A549 (cell line): ENCODE measurements at regions not wholly inside any gene's neighbourhood (a gene's known extent, or its start where the extent isn't known, plus 50 kb on each side); places are given as distances from the start of the nearest gene placed in this dataset.

Experiments used
- ATAC-seq, 2 experiments: fragments of 200-7000 bp in 1 of 2; fragments of >200 bp in 1 of 2; cut with Nextera tagmentation in 1 of 2; cut with Tn5 transposase in 1 of 2; 3 replicates each; pipeline versions ENCODE4 v1.8.0 to v1.9.1; 2018 to 2020; ENCODE audit warnings: mild to moderate bottlenecking in 1 of 2, moderate library complexity in 1 of 2
- CTCF ChIA-PET: fragments of 300-600 bp; sonication (Branson Sonifier 250); formaldehyde crosslinking; extraction: SDS; loops from one replicate; lab custom pipeline; 2021; ENCODE audit warnings: antibody characterized with exemption, inconsistent platforms; lab: Yijun Ruan, JAX
- POLR2A ChIA-PET: fragments of 350-600 bp; formaldehyde crosslinking; extraction: SDS; loops from one replicate; lab custom pipeline; 2021; ENCODE audit warnings: antibody characterized with exemption, inconsistent platforms; lab: Yijun Ruan, JAX
- DNase-seq, 2 experiments: peaks; one replicate each; pipeline versions ENCODE4 v3.0.0 to v3.0.0-alpha.2; 2011 to 2016; ENCODE audit warnings: low read depth in 1 of 2, low spot score in 1 of 2
- FAIRE-seq: peaks from 2 replicates; lab custom pipeline; 2011; peaks lifted over from hg19 to GRCh38; lab: Jason Lieb, UNC
- H3K27ac ChIP-seq, 2 experiments: fragments of >200 bp; sonication (Bioruptor Twin); formaldehyde crosslinking; 3 replicates each; pipeline ENCODE4 v1.5.1; 2016 to 2017
- H3K4me1 ChIP-seq: fragments of >200 bp; sonication (Bioruptor Twin); formaldehyde crosslinking; 3 replicates; pipeline ENCODE4 v1.6.1; 2016
- H3K4me2 ChIP-seq: fragments of >200 bp; sonication (Bioruptor Twin); formaldehyde crosslinking; 3 replicates; pipeline ENCODE4 v1.6.1; 2016
- H3K4me3 ChIP-seq: fragments of >200 bp; sonication (Bioruptor Twin); formaldehyde crosslinking; 3 replicates; pipeline ENCODE4 v1.5.1; 2016
- H3K9me3 ChIP-seq: fragments of >200 bp; sonication (Bioruptor Twin); formaldehyde crosslinking; 3 replicates; pipeline ENCODE4 v1.6.1; 2016
- BCL3 ChIP-seq: fragments of >200 bp; sonication (Bioruptor Twin); formaldehyde crosslinking; IDR thresholded peaks from 3 replicates; pipeline ENCODE4 v1.6.1; 2016
- BHLHE40 ChIP-seq: IDR thresholded peaks from 2 replicates; pipeline ENCODE4 v1.6.1; 2012; ENCODE audit warnings: low read depth, low read length, inconsistent platforms
- CBX2 ChIP-seq: fragments of 200-600 bp; sonication (generic); IDR thresholded peaks from 2 replicates; pipeline ENCODE4 v1.6.1; 2016; ENCODE audit warnings: low read depth, mild to moderate bottlenecking, borderline replicate concordance
- CHD2 ChIP-seq: fragments of 150-350 bp; IDR thresholded peaks from 2 replicates; pipeline ENCODE4 v1.6.1; 2014; ENCODE audit warnings: low read length; ENCODE audit not compliant: partially characterized antibody
- CTCF ChIP-seq: fragments of >200 bp; sonication (Bioruptor Twin); formaldehyde crosslinking; IDR thresholded peaks from 3 replicates; pipeline ENCODE4 v1.5.1; 2016
- FOXS1 ChIP-seq: fragments of 250-450 bp; sonication (Bioruptor Pico); IDR thresholded peaks from 2 replicates; pipeline ENCODE4 v1.5.0; 2020; ENCODE audit warnings: mild to moderate bottlenecking, moderate library complexity
- GATA3 ChIP-seq: IDR thresholded peaks from 2 replicates; pipeline ENCODE4 v1.6.1; 2012; ENCODE audit warnings: borderline replicate concordance
- HEYL ChIP-seq: fragments of 250-450 bp; sonication (Bioruptor Pico); IDR thresholded peaks from 2 replicates; pipeline ENCODE4 v1.8.0; 2021; ENCODE audit warnings: mild to moderate bottlenecking, moderate library complexity
- HOXA7 ChIP-seq: fragments of 250-450 bp; sonication (Bioruptor Pico); IDR thresholded peaks from 2 replicates; pipeline ENCODE4 v1.5.0; 2020; ENCODE audit warnings: mild to moderate bottlenecking, moderate library complexity
- JUN ChIP-seq, 2 experiments: fragments of >200 bp; sonication (Bioruptor Twin); formaldehyde crosslinking; IDR thresholded peaks; 2 replicates in 1 of 2; 3 replicates in 1 of 2; pipeline ENCODE4 v1.6.1; 2016 to 2017
- KDM1A ChIP-seq: fragments of 200-600 bp; sonication (generic); IDR thresholded peaks from 2 replicates; pipeline ENCODE4 v1.6.1; 2016; ENCODE audit warnings: low read depth, mild to moderate bottlenecking
- MAZ ChIP-seq: fragments of 150-350 bp; IDR thresholded peaks from 2 replicates; pipeline ENCODE4 v1.6.1; 2014; ENCODE audit warnings: antibody characterized with exemption, low read depth, low read length, borderline replicate concordance
- NFE2L2 ChIP-seq: fragments of 150-350 bp; conservative IDR thresholded peaks from 2 replicates; pipeline ENCODE4 v1.6.1; 2014; ENCODE audit warnings: low read length
- NR3C1 ChIP-seq: fragments of >200 bp; sonication (Bioruptor Twin); formaldehyde crosslinking; IDR thresholded peaks from 3 replicates; pipeline ENCODE4 v1.6.1; 2017
- PHF8 ChIP-seq: fragments of 200-600 bp; sonication (generic); IDR thresholded peaks from 2 replicates; pipeline ENCODE4 v1.6.1; 2016; ENCODE audit warnings: low read depth, mild to moderate bottlenecking, antibody characterized with exemption, moderate library complexity, borderline replicate concordance
- RAD21 ChIP-seq, 2 experiments: fragments of >200 bp in 1 of 2; sonication (Bioruptor Twin) in 1 of 2; formaldehyde crosslinking in 1 of 2; IDR thresholded peaks in 1 of 2; conservative IDR thresholded peaks in 1 of 2; 2 replicates in 1 of 2; 3 replicates in 1 of 2; pipeline ENCODE4 v1.6.1; 2012 to 2018; ENCODE audit warnings: inconsistent platforms in 1 of 2
- RARB ChIP-seq: fragments of 250-450 bp; sonication (Bioruptor Pico); IDR thresholded peaks from 2 replicates; pipeline ENCODE4 v1.8.0; 2021; ENCODE audit warnings: mild to moderate bottlenecking, moderate library complexity
- SMC3 ChIP-seq: fragments of >200 bp; sonication (Bioruptor Twin); formaldehyde crosslinking; IDR thresholded peaks from 3 replicates; pipeline ENCODE4 v1.6.1; 2018; ENCODE audit warnings: inconsistent platforms
- TFCP2L1 ChIP-seq: fragments of 250-450 bp; sonication (Bioruptor Pico); IDR thresholded peaks from 2 replicates; pipeline ENCODE4 v1.5.0; 2021; ENCODE audit warnings: mild to moderate bottlenecking
- ZC3H11A ChIP-seq: fragments of 450-650 bp; IDR thresholded peaks from 2 replicates; pipeline ENCODE4 v1.6.1; 2014; ENCODE audit warnings: antibody characterized with exemption, mild to moderate bottlenecking
- WGBS: methylation state at CpG from one replicate; pipeline ENCODE4 v1.1.6; 2017; ENCODE audit errors: missing lambda C conversion rate; 5-methylcytosine and 5-hydroxymethylcytosine counted together
- TF ChIP-seq, protein P1 (sequence below): fragments of 200-600 bp; sonication (generic); IDR thresholded peaks from 2 replicates; pipeline ENCODE4 v1.6.1; 2016; ENCODE audit warnings: antibody characterized with exemption, mild to moderate bottlenecking, moderate library complexity

DNA sequence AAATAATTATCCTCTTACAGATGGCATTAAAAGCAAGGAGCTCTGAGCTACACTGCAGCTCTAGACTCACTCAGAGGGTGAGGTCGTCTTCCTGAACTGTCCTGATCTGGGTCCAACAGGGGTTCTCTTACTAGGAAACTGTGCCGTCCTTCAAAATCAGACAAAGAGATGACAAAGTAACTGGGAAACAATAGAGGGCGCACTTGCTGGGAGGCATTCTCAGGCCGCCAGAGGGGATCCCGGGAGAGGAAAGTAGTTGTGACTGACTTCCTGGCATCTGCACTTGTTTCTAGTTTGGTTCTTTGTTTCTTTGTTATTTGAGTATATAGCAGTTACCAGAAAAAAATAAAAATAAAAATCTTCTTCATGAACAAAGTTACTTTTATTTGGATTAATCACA lies 142.9 kb upstream of the MSX2 start:
- peaks cover 5% of the 10 kb centered on the region; the same call in 1 of the 3 replicates for H3K9me3 ChIP-seq
- H3K27ac ChIP-seq = no peak overlapping the region
- ATAC-seq = peak; percentile 62 to 78; a peak in 3 of 6 replicates
- H3K4me2 ChIP-seq = no peak overlapping the region
- FAIRE-seq = no peak
- ChIA-PET POLR2A (no interaction called here), CTCF (interaction anchor here (0.9 to 2.6 kb wide), 7 partner anchors 10 to 162 kb away, joined by 3 to 10 read pairs (median 3); no protein-coding TSS in a partner anchor)
- TF ChIP-seq CTCF (peak; percentile 48), RAD21 (conservative IDR thresholded peaks at IDR 0.05 in 1 of 2, IDR thresholded peaks at IDR 0.05 in 1 of 2) (peak; percentile 30 to 51; a peak in 4 of 5 replicates), BCL3 (no peak), CBX2 (no peak), PHF8 (no peak), FOXS1 (CRISPR knock-in tag) (no peak), HOXA7 (no peak), TFCP2L1 (CRISPR knock-in tag) (no peak), BHLHE40 (no peak), HEYL (CRISPR knock-in tag) (no peak), KDM1A (no peak), SMC3 (peak; percentile 32; the same call in 2 of the 3 replicates), GATA3 (no peak)
- no peaks in the 10 kb centered on the region for H3K4me1 ChIP-seq
- DNase-seq = peak; percentile 40 to 51
- 26% methylated on average over 5 of the region's 5 CpGs for WGBS
- H3K4me3 ChIP-seq = no peak overlapping the region

DNA sequence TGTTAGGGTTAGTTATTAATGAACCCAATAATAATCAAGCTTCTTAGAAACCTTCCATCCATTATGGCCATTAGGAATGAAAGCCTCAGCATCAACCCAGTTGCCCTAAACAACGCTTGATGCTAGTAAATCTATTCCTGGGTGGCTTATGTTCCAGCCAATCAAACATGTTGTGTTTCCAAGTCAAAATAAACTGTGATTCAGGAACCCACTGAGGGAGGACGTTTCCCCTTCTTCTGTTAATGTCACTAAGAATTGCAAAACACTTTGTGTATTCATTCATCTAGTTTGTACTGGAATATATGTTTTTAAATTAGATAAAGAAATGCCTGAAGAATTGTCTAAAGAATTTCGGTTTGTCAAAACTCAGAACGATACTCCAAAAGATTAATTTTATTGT lies 142.5 kb upstream of the MSX2 start:
- DNase-seq = no peak
- WGBS = 60% methylated on average over 4 of the region's 4 CpGs
- Histone ChIP-seq H3K4me3 (no peak overlapping the region), H3K9me3 (peaks cover 5% of the 10 kb centered on the region; the same call in 1 of the 3 replicates), H3K4me2 (no peak overlapping the region), H3K27ac (no peak overlapping the region), H3K4me1 (no peaks in the 10 kb centered on the region)
- no peak for FAIRE-seq
- ATAC-seq = no peak
- TF ChIP-seq, protein P1, sequence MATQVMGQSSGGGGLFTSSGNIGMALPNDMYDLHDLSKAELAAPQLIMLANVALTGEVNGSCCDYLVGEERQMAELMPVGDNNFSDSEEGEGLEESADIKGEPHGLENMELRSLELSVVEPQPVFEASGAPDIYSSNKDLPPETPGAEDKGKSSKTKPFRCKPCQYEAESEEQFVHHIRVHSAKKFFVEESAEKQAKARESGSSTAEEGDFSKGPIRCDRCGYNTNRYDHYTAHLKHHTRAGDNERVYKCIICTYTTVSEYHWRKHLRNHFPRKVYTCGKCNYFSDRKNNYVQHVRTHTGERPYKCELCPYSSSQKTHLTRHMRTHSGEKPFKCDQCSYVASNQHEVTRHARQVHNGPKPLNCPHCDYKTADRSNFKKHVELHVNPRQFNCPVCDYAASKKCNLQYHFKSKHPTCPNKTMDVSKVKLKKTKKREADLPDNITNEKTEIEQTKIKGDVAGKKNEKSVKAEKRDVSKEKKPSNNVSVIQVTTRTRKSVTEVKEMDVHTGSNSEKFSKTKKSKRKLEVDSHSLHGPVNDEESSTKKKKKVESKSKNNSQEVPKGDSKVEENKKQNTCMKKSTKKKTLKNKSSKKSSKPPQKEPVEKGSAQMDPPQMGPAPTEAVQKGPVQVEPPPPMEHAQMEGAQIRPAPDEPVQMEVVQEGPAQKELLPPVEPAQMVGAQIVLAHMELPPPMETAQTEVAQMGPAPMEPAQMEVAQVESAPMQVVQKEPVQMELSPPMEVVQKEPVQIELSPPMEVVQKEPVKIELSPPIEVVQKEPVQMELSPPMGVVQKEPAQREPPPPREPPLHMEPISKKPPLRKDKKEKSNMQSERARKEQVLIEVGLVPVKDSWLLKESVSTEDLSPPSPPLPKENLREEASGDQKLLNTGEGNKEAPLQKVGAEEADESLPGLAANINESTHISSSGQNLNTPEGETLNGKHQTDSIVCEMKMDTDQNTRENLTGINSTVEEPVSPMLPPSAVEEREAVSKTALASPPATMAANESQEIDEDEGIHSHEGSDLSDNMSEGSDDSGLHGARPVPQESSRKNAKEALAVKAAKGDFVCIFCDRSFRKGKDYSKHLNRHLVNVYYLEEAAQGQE = no peak
- TF ChIP-seq ZC3H11A = no peak
- no peak for TF ChIP-seq RARB (CRISPR knock-in tag)
- no peak for TF ChIP-seq NFE2L2
- TF ChIP-seq MAZ = no peak
- no peak for TF ChIP-seq NR3C1
- no peak for TF ChIP-seq JUN (IDR thresholded peaks at IDR 0.05)
- no peak for TF ChIP-seq CHD2
- ChIA-PET POLR2A (no interaction called here), CTCF (interaction anchor here (0.5 to 2.6 kb wide), 9 partner anchors 10 to 162 kb away, joined by 3 to 10 read pairs (median 3); no protein-coding TSS in a partner anchor)
